ENCODE measurements at regions not wholly inside any gene's neighbourhood (a gene's known extent, or its start where the extent isn't known, plus 50 kb on each side); places are given as distances from the start of the nearest gene placed in this dataset.
"Not testable (repeated sequence)": the region's sequence is repeated elsewhere in the genome, so short reads cannot be mapped to it uniquely, and the experiment has no call there.

GRCh38 chr5:56386046-56386445 is 152.9 kb upstream of the ANKRD55 start:
- DNase-seq (ENCODE audit: low spot score) (no peak), ATAC-seq (no peak)
- H3K4me1 Mint-ChIP-seq (ENCODE audit: low read depth in 2 of 2), result no peaks in the 10 kb centered on the region
- H3K4me3 Mint-ChIP-seq, result no peak overlapping the region
- H3K27me3 Mint-ChIP-seq, result peaks cover 19 to 34% of the 10 kb centered on the region in 2 donors
- no peak overlapping the region for H3K27ac Mint-ChIP-seq
- H3K9me3 Mint-ChIP-seq, result no peaks in the 10 kb centered on the region
- H3K36me3 Mint-ChIP-seq, result no peaks in the 10 kb centered on the region

- no peak overlapping the region for H3K27ac Mint-ChIP-seq
- no peaks in the 10 kb centered on the region for H3K9me3 Mint-ChIP-seq
These were observed 151.1 kb upstream of the ANKRD55 start for GRCh38 chr5:56384186-56384585.

DNA sequence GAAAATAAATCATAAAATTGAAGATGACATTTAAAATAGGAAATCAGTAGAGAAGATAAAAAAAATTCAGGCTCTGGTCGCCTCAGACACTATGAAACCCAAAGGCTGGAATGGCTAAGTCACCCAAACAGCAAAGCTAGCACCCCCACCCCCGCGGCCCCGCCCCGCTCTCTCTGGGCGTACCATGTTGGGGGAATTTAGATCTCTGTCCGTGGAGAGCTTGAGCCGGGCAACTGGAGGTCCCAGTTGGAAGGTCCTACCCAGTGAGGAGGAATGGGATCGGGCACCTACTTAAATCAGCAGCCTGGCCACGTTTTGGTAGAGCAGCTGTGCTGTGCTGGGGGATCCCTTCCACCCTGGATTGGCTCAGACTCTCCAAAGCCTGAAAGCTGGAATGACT is 150.6 kb upstream of the ANKRD55 start:
- Mint-ChIP-seq H3K4me3 (no peak overlapping the region), H3K27ac (no peak overlapping the region), H3K9me3 (no peaks in the 10 kb centered on the region), H3K27me3 (peaks cover 26 to 43% of the 10 kb centered on the region in 2 donors), H3K4me1 (ENCODE audit: low read depth in 2 of 2) (no peaks in the 10 kb centered on the region), H3K36me3 (no peaks in the 10 kb centered on the region)
- no peak for ATAC-seq
- no peak for DNase-seq (ENCODE audit: low spot score)

More at GRCh38 chr5:56384186-56384585, 151.1 kb upstream of the ANKRD55 start:
- H3K27me3 Mint-ChIP-seq, result peaks cover 26 to 43% of the 10 kb centered on the region in 2 donors
- no peak overlapping the region for H3K4me3 Mint-ChIP-seq
- no peaks in the 10 kb centered on the region for H3K4me1 Mint-ChIP-seq (ENCODE audit: low read depth in 2 of 2)
- H3K36me3 Mint-ChIP-seq, result no peaks in the 10 kb centered on the region
- DNase-seq (ENCODE audit: low spot score) (no peak), ATAC-seq (no peak)

GRCh38 chr5:56382896-56383295 is 149.8 kb upstream of the ANKRD55 start:
- Mint-ChIP-seq H3K9me3 (no peaks in the 10 kb centered on the region), H3K36me3 (no peaks in the 10 kb centered on the region)
- ATAC-seq, result no peak

DNA sequence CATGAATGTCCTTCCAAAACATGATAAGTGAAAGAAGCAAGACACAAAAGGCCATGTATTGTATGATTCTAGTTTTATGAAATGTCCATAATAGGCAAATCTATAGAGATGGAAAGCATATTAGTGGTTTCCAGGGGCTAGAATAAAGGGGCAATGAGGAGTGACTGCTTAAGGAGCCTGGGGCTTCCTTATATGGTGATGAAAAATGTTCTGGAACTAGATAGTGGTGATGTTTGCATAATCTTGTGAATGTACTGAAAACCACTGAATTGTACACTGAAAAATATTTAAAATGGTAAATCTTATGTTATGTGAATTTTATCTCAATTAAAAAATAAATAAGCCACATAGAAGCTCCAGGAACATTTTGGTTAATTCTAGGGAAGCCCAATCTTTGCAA is 144.4 kb upstream of the ANKRD55 start:
- H3K4me1 Mint-ChIP-seq (ENCODE audit: low read depth in 2 of 2), result no peaks in the 10 kb centered on the region
- H3K9me3 Mint-ChIP-seq, result no peaks in the 10 kb centered on the region
- no peak for ATAC-seq
- H3K27ac Mint-ChIP-seq, result no peak overlapping the region
- H3K4me3 Mint-ChIP-seq, result no peak overlapping the region
- no peak for DNase-seq (ENCODE audit: low spot score)
- H3K36me3 Mint-ChIP-seq, result no peaks in the 10 kb centered on the region
- peaks cover 27 to 38% of the 10 kb centered on the region in 2 donors for H3K27me3 Mint-ChIP-seq

More at GRCh38 chr5:56382896-56383295, 149.8 kb upstream of the ANKRD55 start:
- no peak for DNase-seq (ENCODE audit: low spot score)
- Mint-ChIP-seq H3K27me3 (peaks cover 26 to 43% of the 10 kb centered on the region in 2 donors), H3K27ac (no peak overlapping the region), H3K4me3 (no peak overlapping the region), H3K4me1 (ENCODE audit: low read depth in 2 of 2) (no peaks in the 10 kb centered on the region)

DNA sequence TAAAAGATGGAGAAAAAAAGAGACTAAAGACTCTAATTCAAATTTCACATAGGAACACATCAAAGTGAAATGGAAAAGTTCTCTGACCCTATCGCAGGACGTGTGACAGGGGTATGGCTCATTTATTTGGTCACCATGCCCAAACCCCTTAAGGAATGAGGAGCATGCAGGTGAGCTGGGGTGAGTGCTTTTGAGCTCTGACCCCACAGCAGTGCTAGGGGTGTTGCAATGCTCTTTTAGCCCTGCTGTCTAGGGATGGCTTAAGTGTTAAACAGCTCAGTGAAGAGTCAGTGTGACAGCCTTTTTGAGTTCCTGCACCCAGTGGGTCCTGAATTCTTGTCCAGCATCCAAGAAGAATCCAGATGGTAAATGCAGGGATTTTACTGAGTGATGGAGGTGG is 143.0 kb upstream of the ANKRD55 start:
- H3K36me3 Mint-ChIP-seq, result no peaks in the 10 kb centered on the region
- ATAC-seq (no peak), DNase-seq (ENCODE audit: low spot score) (no peak)
- no peaks in the 10 kb centered on the region for H3K4me1 Mint-ChIP-seq (ENCODE audit: low read depth in 2 of 2)
- H3K27me3 Mint-ChIP-seq, result peaks cover 19 to 25% of the 10 kb centered on the region in 2 donors
- H3K27ac Mint-ChIP-seq, result no peak overlapping the region
- H3K4me3 Mint-ChIP-seq, result no peak overlapping the region
- H3K9me3 Mint-ChIP-seq, result no peaks in the 10 kb centered on the region

DNA sequence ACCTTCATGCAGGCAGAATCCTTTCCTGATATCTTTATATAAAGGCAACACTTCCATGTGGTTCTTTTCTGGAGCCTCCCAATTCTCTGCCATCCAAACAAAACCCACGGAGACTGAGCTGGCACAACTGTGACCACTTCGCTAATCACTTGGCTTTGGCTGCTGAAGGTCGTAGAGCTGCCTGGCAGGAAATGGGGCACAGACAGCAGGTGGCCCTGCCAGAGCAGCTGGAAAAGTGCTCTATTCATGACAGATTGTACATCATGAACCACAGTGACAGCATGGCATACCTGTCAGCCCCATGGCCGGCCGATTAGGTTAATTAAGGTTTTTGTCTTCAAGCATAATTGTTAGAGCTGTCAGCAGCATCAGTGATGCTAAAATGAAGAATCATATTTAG is 141.9 kb upstream of the ANKRD55 start:
- Mint-ChIP-seq H3K4me1 (ENCODE audit: low read depth in 2 of 2) (no peaks in the 10 kb centered on the region), H3K4me3 (no peak overlapping the region), H3K36me3 (no peaks in the 10 kb centered on the region), H3K27me3 (peaks cover 12 to 17% of the 10 kb centered on the region in 2 donors), H3K27ac (no peak overlapping the region), H3K9me3 (no peaks in the 10 kb centered on the region)
- no peak for DNase-seq (ENCODE audit: low spot score)
- ATAC-seq, result no peak

DNA sequence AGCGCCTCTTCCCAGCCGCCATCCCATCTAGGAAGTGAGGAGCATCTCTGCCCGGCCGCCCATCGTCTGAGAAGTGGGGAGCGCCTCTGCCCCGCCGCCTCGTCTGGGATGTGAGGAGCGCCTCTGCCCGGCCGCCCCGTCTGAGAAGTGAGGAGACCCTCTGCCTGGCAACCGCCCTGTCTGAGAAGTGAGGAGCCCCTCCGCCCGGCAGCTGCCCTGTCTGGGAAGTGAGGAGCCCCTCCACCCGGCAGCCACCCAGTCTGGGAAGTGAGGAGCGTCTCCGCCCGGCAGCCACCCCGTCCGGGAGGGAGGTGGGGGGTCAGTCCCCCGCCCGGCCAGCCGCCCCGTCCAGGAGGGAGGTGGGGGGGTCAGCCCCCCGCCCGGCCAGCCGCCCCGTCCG is 139.4 kb upstream of the ANKRD55 start:
- ATAC-seq; DNase-seq (ENCODE audit: low spot score); H3K9me3 Mint-ChIP-seq; H3K4me1 Mint-ChIP-seq (ENCODE audit: low read depth in 2 of 2); H3K27ac Mint-ChIP-seq; H3K27me3 Mint-ChIP-seq; H3K4me3 Mint-ChIP-seq; H3K36me3 Mint-ChIP-seq: not testable (repeated sequence)

DNA sequence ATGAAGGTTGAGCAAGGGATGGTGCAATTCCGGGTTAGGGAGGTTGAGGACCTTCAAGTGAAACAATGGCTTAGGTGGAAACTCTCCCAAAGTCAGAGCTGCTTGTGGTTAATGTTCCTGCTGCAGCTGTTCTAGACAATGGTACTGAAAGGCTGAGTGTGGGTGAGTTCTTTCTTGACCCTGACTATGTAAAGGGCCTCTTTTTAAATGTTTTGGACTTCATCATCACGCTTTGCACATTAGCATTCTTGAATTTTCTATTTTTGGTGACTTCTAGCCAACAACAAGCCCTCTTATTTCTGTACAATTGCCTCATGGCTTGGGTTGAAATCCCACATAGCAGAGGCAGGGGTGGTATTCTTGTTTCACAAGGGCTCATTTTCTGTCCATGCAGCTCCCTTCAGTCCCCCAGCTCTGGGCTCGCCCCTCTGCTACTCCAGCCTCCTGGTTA is 136.3 kb upstream of the ANKRD55 start:
- Mint-ChIP-seq H3K36me3 (no peaks in the 10 kb centered on the region), H3K4me3 (no peak overlapping the region), H3K9me3 (no peaks in the 10 kb centered on the region), H3K27me3 (peaks cover 4 to 8% of the 10 kb centered on the region in 2 donors), H3K27ac (no peak overlapping the region), H3K4me1 (ENCODE audit: low read depth in 2 of 2) (no peaks in the 10 kb centered on the region)
- ATAC-seq (no peak), DNase-seq (ENCODE audit: low spot score) (no peak)

GRCh38 chr5:56367748-56368147 is 134.6 kb upstream of the ANKRD55 start:
- Mint-ChIP-seq H3K4me3 (no peak overlapping the region), H3K36me3 (no peaks in the 10 kb centered on the region), H3K27me3 (peaks cover 10 to 22% of the 10 kb centered on the region in 2 donors), H3K4me1 (ENCODE audit: low read depth in 2 of 2) (no peaks in the 10 kb centered on the region), H3K27ac (no peak overlapping the region), H3K9me3 (peaks cover 2% of the 10 kb centered on the region)
- ATAC-seq (no peak), DNase-seq (ENCODE audit: low spot score) (no peak)

- no peak overlapping the region for H3K4me3 Mint-ChIP-seq
- H3K9me3 Mint-ChIP-seq, result peaks cover 2% of the 10 kb centered on the region
- DNase-seq (ENCODE audit: low spot score) (no peak), ATAC-seq (no peak)
- H3K27ac Mint-ChIP-seq, result no peak overlapping the region
- H3K36me3 Mint-ChIP-seq, result no peaks in the 10 kb centered on the region
- peaks cover 12 to 25% of the 10 kb centered on the region in 2 donors for H3K27me3 Mint-ChIP-seq
- H3K4me1 Mint-ChIP-seq (ENCODE audit: low read depth in 2 of 2), result no peaks in the 10 kb centered on the region
These were observed 133.9 kb upstream of the ANKRD55 start for GRCh38 chr5:56366986-56367385.

DNA sequence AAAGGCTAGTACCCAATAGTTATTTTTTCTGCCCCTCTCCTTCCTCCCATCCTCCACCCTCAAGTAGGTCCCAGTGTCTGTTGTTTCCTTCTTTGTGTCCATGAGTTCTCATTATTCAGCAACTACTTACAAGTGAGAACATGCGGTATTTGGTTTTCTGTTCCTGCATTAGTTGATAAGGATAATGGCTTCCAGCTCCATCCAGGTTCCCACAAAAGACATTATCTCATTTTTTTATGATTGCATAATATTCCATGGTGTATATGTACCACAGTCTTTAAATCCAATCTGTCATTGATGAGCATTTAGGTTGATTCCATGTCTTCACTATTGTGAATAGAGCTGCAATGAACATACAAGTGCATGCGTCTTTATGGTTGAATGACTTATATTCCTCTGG is 128.3 kb upstream of the ANKRD55 start:
- Mint-ChIP-seq H3K4me1 (ENCODE audit: low read depth in 2 of 2) (no peaks in the 10 kb centered on the region), H3K27ac (no peak overlapping the region), H3K27me3 (peaks cover 25 to 57% of the 10 kb centered on the region in 2 donors), H3K4me3 (no peak overlapping the region), H3K36me3 (no peaks in the 10 kb centered on the region), H3K9me3 (peaks cover 2% of the 10 kb centered on the region)
- DNase-seq (ENCODE audit: low spot score), result no peak
- ATAC-seq, result no peak

DNA sequence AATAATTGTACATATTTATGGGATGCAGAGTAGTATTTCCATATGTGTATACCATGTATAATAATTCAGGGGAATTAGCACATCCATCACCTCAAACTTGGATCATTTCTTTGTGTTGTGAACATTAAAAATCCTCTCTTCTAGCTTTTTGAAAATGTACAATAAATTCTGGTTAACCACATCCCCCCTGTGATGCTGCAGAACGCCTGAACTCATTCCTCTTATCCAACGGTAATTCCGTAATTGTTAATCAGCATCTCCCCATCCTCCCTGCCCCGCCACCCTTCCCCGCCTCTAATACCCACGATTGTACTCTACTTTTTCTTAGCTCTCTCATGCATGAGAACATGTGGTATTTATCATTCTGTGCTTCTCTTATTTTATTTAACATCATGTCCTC is 127.7 kb upstream of the ANKRD55 start:
- DNase-seq (ENCODE audit: low spot score), result no peak
- no peak overlapping the region for H3K27ac Mint-ChIP-seq
- no peaks in the 10 kb centered on the region for H3K4me1 Mint-ChIP-seq (ENCODE audit: low read depth in 2 of 2)
- peaks cover 2% of the 10 kb centered on the region for H3K9me3 Mint-ChIP-seq
- ATAC-seq, result no peak
- H3K4me3 Mint-ChIP-seq, result no peak overlapping the region
- no peaks in the 10 kb centered on the region for H3K36me3 Mint-ChIP-seq
- peaks cover 27 to 62% of the 10 kb centered on the region in 2 donors for H3K27me3 Mint-ChIP-seq

DNA sequence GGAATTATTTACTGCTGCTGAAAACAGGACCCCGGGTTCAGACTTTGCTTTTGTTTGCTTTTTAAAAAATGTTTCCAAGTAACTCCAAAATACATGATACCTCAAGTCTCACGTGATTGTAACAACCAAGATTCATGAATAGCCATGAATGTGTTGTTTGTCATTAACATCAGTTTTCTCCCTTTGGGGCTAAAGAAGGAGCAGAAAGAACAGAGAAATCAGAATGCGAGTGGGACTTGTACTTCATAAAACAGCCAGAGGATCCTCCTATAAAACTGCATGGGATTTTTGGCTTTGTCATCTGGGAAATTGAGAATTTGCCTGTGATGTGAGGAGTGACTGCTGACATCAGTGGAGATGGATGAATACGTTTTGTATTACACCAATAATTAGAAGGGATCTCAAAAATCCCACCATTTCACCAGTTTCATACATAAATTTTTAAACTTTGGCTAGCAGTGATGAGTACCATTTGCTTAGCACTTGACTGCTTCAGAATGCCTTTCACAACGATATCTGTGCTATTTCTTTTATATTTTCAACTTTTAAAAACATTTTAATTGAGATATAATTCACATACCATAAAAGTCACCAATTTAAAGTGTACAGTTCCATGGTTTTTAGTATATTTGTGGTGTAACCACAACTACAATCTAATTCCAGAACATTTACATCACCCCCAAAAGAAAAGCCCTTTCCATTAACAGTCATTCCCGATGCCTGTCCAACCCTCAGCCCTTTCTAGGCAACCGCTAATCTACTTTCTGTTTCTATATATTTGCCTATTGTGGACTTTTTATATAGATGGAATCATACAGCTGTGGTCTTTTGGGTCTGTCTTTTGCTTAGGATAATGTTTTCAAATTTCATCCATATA is 126.9 kb upstream of the ANKRD55 start:
- H3K9me3 Mint-ChIP-seq, result peaks cover 2% of the 10 kb centered on the region
- H3K27me3 Mint-ChIP-seq, result peaks cover 27 to 70% of the 10 kb centered on the region in 2 donors
- no peak for ATAC-seq
- H3K27ac Mint-ChIP-seq, result no peak overlapping the region
- no peaks in the 10 kb centered on the region for H3K4me1 Mint-ChIP-seq (ENCODE audit: low read depth in 2 of 2)
- DNase-seq (ENCODE audit: low spot score), result no peak
- no peaks in the 10 kb centered on the region for H3K36me3 Mint-ChIP-seq
- H3K4me3 Mint-ChIP-seq, result no peak overlapping the region
